Parathyroid adenoma (tissue), 2 donors: ENCODE measurements at regions not wholly inside any gene's neighbourhood (a gene's known extent, or its start where the extent isn't known, plus 50 kb on each side); places are given as distances from the start of the nearest gene placed in this dataset.

ENCODE experiments used
- H2AFZ ChIP-seq: fragments of 300-600 bp; sonication (generic); one replicate; pipeline ENCODE4 v1.7.0; 2017; ENCODE audit warnings: antibody characterized with exemption, mild to moderate bottlenecking
- H3K27ac ChIP-seq: fragments of 300-600 bp; sonication (generic); one replicate; pipeline ENCODE4 v1.7.0; 2017
- H3K27me3 ChIP-seq: fragments of 300-600 bp; sonication (generic); one replicate; pipeline ENCODE4 v1.7.0; 2017; ENCODE audit warnings: low read length; ENCODE audit not compliant: control insufficient read depth, insufficient read depth
- H3K36me3 ChIP-seq: fragments of 300-600 bp; sonication (generic); one replicate; pipeline ENCODE4 v1.7.0; 2017; ENCODE audit warnings: low read length; ENCODE audit not compliant: control insufficient read depth, insufficient read depth
- H3K4me1 ChIP-seq: fragments of 300-600 bp; sonication (generic); one replicate; pipeline ENCODE4 v1.7.0; 2017; ENCODE audit warnings: control low read depth
- H3K4me2 ChIP-seq: fragments of 300-600 bp; sonication (generic); one replicate; pipeline ENCODE4 v1.7.0; 2017; ENCODE audit warnings: low read length
- H3K4me3 ChIP-seq: fragments of 300-600 bp; sonication (generic); one replicate; pipeline ENCODE4 v1.7.0; 2017; ENCODE audit warnings: low read depth, low read length
- H3K79me2 ChIP-seq: fragments of 300-600 bp; sonication (generic); one replicate; pipeline ENCODE4 v1.7.0; 2017; ENCODE audit warnings: control low read depth
- H3K9ac ChIP-seq: fragments of 300-600 bp; sonication (generic); one replicate; pipeline ENCODE4 v1.7.0; 2017; ENCODE audit warnings: mild to moderate bottlenecking
- H3K9me3 ChIP-seq: fragments of 300-600 bp; sonication (generic); one replicate; pipeline ENCODE4 v1.7.0; 2017; ENCODE audit warnings: low read length; ENCODE audit not compliant: control insufficient read depth
- TF ChIP-seq, protein P1 (sequence below): fragments of 300-600 bp; sonication (generic); IDR thresholded peaks from one replicate; pipeline ENCODE4 v1.7.0; 2017; ENCODE audit warnings: antibody characterized with exemption, mild to moderate bottlenecking
- donor health status: primary hyperparathyroidism.

DNA sequence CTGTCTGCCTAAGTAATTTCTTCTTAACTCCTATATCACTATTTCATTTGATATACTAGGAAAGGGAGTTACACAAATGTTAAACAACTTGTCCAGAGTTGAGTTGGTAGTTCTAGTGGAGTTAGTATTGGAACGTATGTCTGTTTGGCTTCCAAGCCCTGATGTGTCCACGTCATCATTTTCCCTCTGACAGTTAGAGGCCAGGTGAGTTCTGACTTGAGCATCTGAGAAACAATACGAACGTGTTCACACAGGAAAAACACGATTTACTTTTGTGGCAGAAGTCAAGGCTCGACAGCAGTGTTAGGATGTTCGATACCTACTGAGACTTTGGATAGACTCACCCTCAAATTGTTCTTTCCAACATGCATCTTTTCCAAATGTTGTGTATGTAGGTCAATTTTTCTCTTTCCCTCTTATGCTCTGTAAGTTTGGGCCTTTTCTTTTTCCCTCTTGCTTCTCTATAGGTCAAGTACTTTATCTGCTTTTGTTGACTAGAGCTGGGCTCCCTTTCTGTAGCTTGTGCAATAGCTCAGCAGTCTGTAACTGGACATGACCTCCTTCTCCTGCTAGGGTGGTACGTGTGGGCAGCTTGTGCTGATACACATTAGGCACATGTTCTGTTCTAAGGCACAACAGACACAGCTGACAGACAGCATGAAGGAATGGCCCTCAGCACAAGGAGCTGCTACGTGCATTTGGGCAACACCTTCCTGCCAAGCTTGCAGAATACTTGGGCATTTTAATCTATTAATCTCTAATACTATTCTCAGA lies 222.9 kb downstream of the PTEN start:
- TF ChIP-seq, protein P1, sequence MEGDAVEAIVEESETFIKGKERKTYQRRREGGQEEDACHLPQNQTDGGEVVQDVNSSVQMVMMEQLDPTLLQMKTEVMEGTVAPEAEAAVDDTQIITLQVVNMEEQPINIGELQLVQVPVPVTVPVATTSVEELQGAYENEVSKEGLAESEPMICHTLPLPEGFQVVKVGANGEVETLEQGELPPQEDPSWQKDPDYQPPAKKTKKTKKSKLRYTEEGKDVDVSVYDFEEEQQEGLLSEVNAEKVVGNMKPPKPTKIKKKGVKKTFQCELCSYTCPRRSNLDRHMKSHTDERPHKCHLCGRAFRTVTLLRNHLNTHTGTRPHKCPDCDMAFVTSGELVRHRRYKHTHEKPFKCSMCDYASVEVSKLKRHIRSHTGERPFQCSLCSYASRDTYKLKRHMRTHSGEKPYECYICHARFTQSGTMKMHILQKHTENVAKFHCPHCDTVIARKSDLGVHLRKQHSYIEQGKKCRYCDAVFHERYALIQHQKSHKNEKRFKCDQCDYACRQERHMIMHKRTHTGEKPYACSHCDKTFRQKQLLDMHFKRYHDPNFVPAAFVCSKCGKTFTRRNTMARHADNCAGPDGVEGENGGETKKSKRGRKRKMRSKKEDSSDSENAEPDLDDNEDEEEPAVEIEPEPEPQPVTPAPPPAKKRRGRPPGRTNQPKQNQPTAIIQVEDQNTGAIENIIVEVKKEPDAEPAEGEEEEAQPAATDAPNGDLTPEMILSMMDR, result no peak
- H3K36me3 ChIP-seq, result no peaks in the 10 kb centered on the region
- no peak overlapping the region for H2AFZ ChIP-seq
- no peak overlapping the region for H3K4me3 ChIP-seq
- H3K4me1 ChIP-seq, result no peaks in the 10 kb centered on the region
- H3K79me2 ChIP-seq, result no peaks in the 10 kb centered on the region
- H3K9ac ChIP-seq, result no peak overlapping the region
- H3K27ac ChIP-seq, result no peak overlapping the region
- H3K9me3 ChIP-seq, result no peaks in the 10 kb centered on the region
- no peaks in the 10 kb centered on the region for H3K27me3 ChIP-seq
- H3K4me2 ChIP-seq, result no peak overlapping the region

DNA sequence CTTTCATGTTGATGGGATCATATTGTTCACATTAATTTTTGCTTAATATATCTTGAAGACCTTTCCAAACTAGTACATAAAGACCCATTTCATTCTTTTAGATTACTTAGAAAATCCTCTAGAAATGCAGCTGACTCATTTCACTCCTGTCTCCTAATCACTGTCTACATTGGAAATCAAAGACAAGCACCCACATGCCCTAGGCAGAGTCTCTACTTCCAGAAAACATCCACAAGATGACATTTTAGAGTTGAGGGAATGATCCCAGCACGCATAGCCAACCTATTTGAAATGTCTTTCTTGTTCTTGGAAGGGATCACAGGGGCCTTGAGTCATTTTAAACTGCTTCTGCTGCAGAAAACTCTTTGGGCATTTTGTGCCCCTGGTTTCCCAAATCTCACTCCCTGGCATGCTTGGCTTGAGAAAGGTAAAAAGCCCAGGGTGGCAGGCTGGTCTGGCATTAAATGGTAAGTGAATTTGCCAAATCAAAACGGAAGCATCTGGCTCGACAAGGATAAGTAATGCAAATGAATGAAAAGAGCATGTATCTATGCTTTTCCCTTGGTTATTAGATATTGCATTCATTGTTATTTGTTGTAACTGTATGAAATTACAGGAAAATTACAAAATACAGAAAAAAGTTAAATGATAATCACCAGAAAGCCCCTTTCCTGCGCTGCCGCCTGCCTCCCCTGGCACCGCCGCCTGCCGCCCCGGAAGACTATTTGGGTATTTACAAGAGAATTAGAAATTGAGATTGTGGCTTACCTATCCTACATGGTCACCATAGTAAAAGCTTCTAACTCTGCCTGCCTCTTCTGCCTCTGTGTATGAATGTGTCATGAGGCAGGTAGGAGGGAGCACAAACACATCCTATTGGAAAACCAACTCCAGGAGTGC lies 225.3 kb downstream of the PTEN start:
- H3K9me3 ChIP-seq, result no peaks in the 10 kb centered on the region
- H3K4me3 ChIP-seq, result no peak overlapping the region
- no peaks in the 10 kb centered on the region for H3K27me3 ChIP-seq
- no peak overlapping the region for H2AFZ ChIP-seq
- no peaks in the 10 kb centered on the region for H3K79me2 ChIP-seq
- H3K4me2 ChIP-seq, result no peak overlapping the region
- no peaks in the 10 kb centered on the region for H3K4me1 ChIP-seq
- no peak overlapping the region for H3K27ac ChIP-seq
- H3K36me3 ChIP-seq, result no peaks in the 10 kb centered on the region
- H3K9ac ChIP-seq, result no peak overlapping the region
- TF ChIP-seq, protein P1, result no peak

DNA sequence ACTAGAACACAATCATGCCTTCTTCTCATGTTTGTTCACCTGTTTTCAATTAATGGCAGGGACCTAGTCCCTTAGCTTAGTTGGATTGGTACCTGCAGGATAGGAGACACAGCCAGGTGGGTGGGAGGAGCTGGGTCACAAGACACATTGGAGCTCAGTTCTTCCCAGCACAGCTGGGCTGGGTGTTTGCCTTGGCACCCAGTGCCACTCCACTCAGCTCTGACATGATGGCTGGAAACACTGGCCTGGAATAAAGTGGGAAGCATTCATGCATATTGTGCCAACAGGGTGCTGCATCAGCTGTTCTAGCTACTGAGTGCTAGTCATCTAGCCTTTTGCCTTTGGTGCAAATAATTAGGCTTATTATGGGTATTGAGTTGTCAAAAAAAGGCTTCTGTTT lies 226.1 kb downstream of the PTEN start:
- Histone ChIP-seq H3K79me2 (no peaks in the 10 kb centered on the region), H3K9ac (no peak overlapping the region), H3K4me1 (no peaks in the 10 kb centered on the region), H2AFZ (no peak overlapping the region), H3K4me2 (no peak overlapping the region), H3K4me3 (no peak overlapping the region), H3K36me3 (no peaks in the 10 kb centered on the region), H3K27me3 (no peaks in the 10 kb centered on the region), H3K27ac (no peak overlapping the region), H3K9me3 (no peaks in the 10 kb centered on the region)
- TF ChIP-seq, protein P1, result no peak

DNA sequence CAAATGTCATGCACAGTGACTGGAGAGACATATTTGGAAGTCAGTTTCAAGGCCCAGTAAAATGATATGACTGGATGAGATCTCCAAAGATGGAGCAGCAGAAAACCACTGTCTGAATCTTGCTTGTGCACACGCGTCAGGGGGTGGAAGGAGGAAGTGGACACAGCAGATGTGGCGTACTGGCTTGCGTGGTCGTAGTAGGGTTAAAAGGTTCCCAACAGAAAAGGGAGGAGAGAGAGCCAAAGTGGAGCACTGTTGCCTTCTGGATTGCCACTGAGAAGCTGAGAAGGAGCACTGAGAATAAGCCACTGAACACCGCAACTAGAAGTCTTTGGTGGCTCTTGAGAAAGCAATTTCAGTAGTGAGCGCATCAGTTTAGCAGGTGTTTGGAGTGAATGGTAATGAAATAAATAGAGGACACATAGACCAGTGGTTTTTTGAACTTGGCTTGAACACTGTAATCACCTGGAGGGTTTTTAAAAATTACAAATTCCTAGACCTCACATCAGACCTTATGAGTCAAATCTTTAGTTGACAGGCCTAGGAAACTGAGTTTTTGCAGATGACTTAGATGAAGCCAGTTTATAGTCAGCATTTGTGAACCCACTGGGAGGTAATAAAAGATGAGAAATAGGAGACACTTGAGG lies 227.3 kb downstream of the PTEN start:
- H3K4me1 ChIP-seq, result no peaks in the 10 kb centered on the region
- H3K27ac ChIP-seq, result no peak overlapping the region
- no peak overlapping the region for H3K9ac ChIP-seq
- TF ChIP-seq, protein P1, result no peak
- H3K4me2 ChIP-seq, result no peak overlapping the region
- H3K9me3 ChIP-seq, result no peaks in the 10 kb centered on the region
- H3K36me3 ChIP-seq, result no peaks in the 10 kb centered on the region
- no peaks in the 10 kb centered on the region for H3K27me3 ChIP-seq
- no peaks in the 10 kb centered on the region for H3K79me2 ChIP-seq
- H2AFZ ChIP-seq, result no peak overlapping the region
- no peak overlapping the region for H3K4me3 ChIP-seq
